BE2C (cell line): ENCODE measurements at regions not wholly inside any gene's neighbourhood (a gene's known extent, or its start where the extent isn't known, plus 50 kb on each side); places are given as distances from the start of the nearest gene placed in this dataset.

Source experiments
- DNase-seq: peaks from one replicate; pipeline ENCODE4 v3.0.0-alpha.2; 2020
- H3K27me3 ChIP-seq: fragments of 250-450 bp; sonication (Bioruptor Pico); 2 replicates; pipeline ENCODE4 v1.5.1; 2020; ENCODE audit warnings: mild to moderate bottlenecking
- H3K36me3 ChIP-seq: fragments of 250-450 bp; sonication (Bioruptor Pico); 2 replicates; pipeline ENCODE4 v1.5.1; 2020; ENCODE audit warnings: mild to moderate bottlenecking
- H3K4me1 ChIP-seq: fragments of 250-450 bp; sonication (Bioruptor Pico); 2 replicates; pipeline ENCODE4 v1.5.1; 2020
- H3K4me3 ChIP-seq: 2 replicates; pipeline ENCODE4 v1.5.1; 2011; ENCODE audit warnings: low read depth, low read length
- H3K9me3 ChIP-seq: fragments of 250-450 bp; sonication (Bioruptor Pico); 2 replicates; pipeline ENCODE4 v1.5.1; 2020
- CTCF ChIP-seq: IDR thresholded peaks from 2 replicates; pipeline ENCODE4 v1.5.1; 2012; ENCODE audit warnings: mild to moderate bottlenecking, low read depth, low read length

- no peaks in the 10 kb centered on the region for H3K9me3 ChIP-seq
- no peaks in the 10 kb centered on the region for H3K27me3 ChIP-seq
- TF ChIP-seq CTCF: no peak
- no peak for DNase-seq
- no peak overlapping the region for H3K4me3 ChIP-seq
- no peaks in the 10 kb centered on the region for H3K36me3 ChIP-seq
- H3K4me1 ChIP-seq: no peaks in the 10 kb centered on the region
Measured at GRCh38 chr12:24373004-24373403, 423.5 kb upstream of the SOX5 start.

GRCh38 chr12:24366514-24366913 is 417.0 kb upstream of the SOX5 start:
- TF ChIP-seq CTCF: no peak
- no peak for DNase-seq
- H3K27me3 ChIP-seq: no peaks in the 10 kb centered on the region
- no peaks in the 10 kb centered on the region for H3K36me3 ChIP-seq
- no peak overlapping the region for H3K4me3 ChIP-seq
- H3K4me1 ChIP-seq: no peaks in the 10 kb centered on the region
- H3K9me3 ChIP-seq: no peaks in the 10 kb centered on the region

- no peak for TF ChIP-seq CTCF
- Histone ChIP-seq H3K4me3 (no peak overlapping the region), H3K9me3 (no peaks in the 10 kb centered on the region), H3K27me3 (no peaks in the 10 kb centered on the region), H3K4me1 (no peaks in the 10 kb centered on the region), H3K36me3 (no peaks in the 10 kb centered on the region)
- DNase-seq: no peak
Measured at GRCh38 chr12:24364921-24365320, 415.5 kb upstream of the SOX5 start.

GRCh38 chr12:24363177-24363754 is 413.8 kb upstream of the SOX5 start:
- peak; percentile 65 for DNase-seq
- Histone ChIP-seq H3K4me1 (no peaks in the 10 kb centered on the region), H3K36me3 (no peaks in the 10 kb centered on the region), H3K9me3 (no peaks in the 10 kb centered on the region), H3K27me3 (no peaks in the 10 kb centered on the region), H3K4me3 (no peak overlapping the region)
- TF ChIP-seq CTCF: no peak

- H3K4me1 ChIP-seq: no peaks in the 10 kb centered on the region
- H3K9me3 ChIP-seq: no peaks in the 10 kb centered on the region
- no peak overlapping the region for H3K4me3 ChIP-seq
- no peaks in the 10 kb centered on the region for H3K36me3 ChIP-seq
- DNase-seq: no peak
- TF ChIP-seq CTCF: no peak
- H3K27me3 ChIP-seq: no peaks in the 10 kb centered on the region
Measured at GRCh38 chr12:24361877-24362580, 412.6 kb upstream of the SOX5 start.

GRCh38 chr12:24360907-24361306 is 411.4 kb upstream of the SOX5 start:
- no peaks in the 10 kb centered on the region for H3K4me1 ChIP-seq
- no peak for DNase-seq

More at GRCh38 chr12:24360907-24361306, 411.4 kb upstream of the SOX5 start:
- Histone ChIP-seq H3K27me3 (no peaks in the 10 kb centered on the region), H3K9me3 (no peaks in the 10 kb centered on the region), H3K36me3 (no peaks in the 10 kb centered on the region), H3K4me3 (no peak overlapping the region)
- TF ChIP-seq CTCF: no peak
